ENCODE measurements at regions not wholly inside any gene's neighbourhood (a gene's known extent, or its start where the extent isn't known, plus 50 kb on each side); places are given as distances from the start of the nearest gene placed in this dataset.
"Not testable (repeated sequence)": the region's sequence is repeated elsewhere in the genome, so short reads cannot be mapped to it uniquely, and the experiment has no call there.

DNA sequence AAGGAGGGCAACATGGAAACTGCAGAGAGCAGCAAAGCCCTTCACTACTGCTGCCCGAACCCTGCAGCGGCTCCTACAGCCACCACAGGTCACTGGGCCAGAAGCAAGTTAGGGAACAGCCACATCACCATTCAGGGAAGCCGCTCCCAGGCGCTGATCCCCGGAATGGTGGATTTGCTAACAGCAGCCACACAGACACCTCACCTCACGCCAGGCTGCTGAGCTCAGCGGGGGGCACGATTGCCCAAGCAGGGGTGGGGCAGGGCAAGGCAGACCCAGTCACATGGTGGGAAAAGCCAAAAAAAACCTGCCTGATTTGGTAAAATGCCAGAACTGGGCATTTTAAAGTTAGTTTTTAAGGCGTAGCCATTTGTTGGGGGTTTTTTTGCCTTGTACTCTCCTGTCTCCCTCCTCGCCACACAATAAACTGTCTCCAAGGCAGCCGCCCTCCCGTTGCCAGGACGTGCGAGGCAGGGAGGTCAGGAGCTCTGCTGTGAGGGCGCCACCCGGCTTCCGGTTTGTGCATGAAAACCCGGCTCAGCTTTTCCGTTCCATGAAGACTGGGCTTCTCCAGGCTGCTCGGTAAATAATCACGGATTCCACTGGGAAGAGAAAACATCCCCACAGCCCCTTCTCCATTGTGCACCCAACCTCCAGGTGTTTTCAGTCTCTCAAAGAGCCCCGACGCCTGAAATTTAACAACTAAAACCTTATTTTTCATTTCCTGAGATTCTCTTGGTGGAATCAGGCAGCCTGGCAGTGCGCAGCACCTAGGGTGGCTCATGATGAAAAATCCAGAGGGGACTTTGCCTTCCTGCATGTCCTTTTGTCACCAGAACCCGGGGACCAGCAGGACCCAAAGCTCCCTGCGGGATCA lies 453.5 kb downstream of the PREX1 start:
- TF ChIP-seq EZH2 (IDR thresholded peaks at IDR 0.05; ENCODE audit: borderline replicate concordance, low read depth, low read length, poor library complexity, severe bottlenecking): not testable (repeated sequence)
- TF ChIP-seq, protein P1, sequence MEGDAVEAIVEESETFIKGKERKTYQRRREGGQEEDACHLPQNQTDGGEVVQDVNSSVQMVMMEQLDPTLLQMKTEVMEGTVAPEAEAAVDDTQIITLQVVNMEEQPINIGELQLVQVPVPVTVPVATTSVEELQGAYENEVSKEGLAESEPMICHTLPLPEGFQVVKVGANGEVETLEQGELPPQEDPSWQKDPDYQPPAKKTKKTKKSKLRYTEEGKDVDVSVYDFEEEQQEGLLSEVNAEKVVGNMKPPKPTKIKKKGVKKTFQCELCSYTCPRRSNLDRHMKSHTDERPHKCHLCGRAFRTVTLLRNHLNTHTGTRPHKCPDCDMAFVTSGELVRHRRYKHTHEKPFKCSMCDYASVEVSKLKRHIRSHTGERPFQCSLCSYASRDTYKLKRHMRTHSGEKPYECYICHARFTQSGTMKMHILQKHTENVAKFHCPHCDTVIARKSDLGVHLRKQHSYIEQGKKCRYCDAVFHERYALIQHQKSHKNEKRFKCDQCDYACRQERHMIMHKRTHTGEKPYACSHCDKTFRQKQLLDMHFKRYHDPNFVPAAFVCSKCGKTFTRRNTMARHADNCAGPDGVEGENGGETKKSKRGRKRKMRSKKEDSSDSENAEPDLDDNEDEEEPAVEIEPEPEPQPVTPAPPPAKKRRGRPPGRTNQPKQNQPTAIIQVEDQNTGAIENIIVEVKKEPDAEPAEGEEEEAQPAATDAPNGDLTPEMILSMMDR (conservative IDR thresholded peaks at IDR 0.05; ENCODE audit: low read depth, low read length): peak; percentile 28; the same call in 1 of the 2 replicates

Data from A673 (cell line).